IMR-90 (cell line): ENCODE measurements at regions not wholly inside any gene's neighbourhood (a gene's known extent, or its start where the extent isn't known, plus 50 kb on each side); places are given as distances from the start of the nearest gene placed in this dataset.

Experiments used
- ATAC-seq: fragments of 200-7000 bp; cut with Tn5 transposase; 2 replicates; pipeline ENCODE4 v1.9.1; 2020; ENCODE audit warnings: low read depth, mild to moderate bottlenecking, moderate library complexity
- BruUV-seq: library from RNA; stranded (reverse); fragments of 400-500 nt; replicated peaks from 2 replicates; lab custom pipeline; 2021; lab: Mats Ljungman, UMichigan
- CTCF ChIA-PET: fragments of 300-600 bp; formaldehyde crosslinking; extraction: SDS; loops from one replicate; lab custom pipeline; 2021; ENCODE audit warnings: antibody characterized with exemption; lab: Yijun Ruan, JAX
- POLR2A ChIA-PET: fragments of 300-600 bp; sonication (Branson Sonifier 250); formaldehyde crosslinking; loops from one replicate; lab custom pipeline; 2022; ENCODE audit warnings: antibody characterized with exemption; ENCODE audit not compliant: unreplicated experiment; lab: Charles Lee
- DNase-seq: peaks from one replicate; pipeline ENCODE4 v3.0.0; 2013
- H2AFZ ChIP-seq: replicated peaks from 2 replicates; pipeline ENCODE3; 2013; ENCODE audit warnings: low read length, mild to moderate bottlenecking; ENCODE audit not compliant: poor library complexity
- H2AK5ac ChIP-seq: 2 replicates; pipeline ENCODE4 v1.6.1; 2013; ENCODE audit warnings: low read depth, low read length, inconsistent platforms
- H2AK9ac ChIP-seq: replicated peaks from 2 replicates; pipeline ENCODE3; 2013; ENCODE audit warnings: mild to moderate bottlenecking, low read depth, low read length, moderate library complexity; ENCODE audit not compliant: poor library complexity
- H2BK120ac ChIP-seq: 2 replicates; pipeline ENCODE4 v1.6.1; 2013; ENCODE audit warnings: low read depth, low read length, inconsistent platforms
- H2BK15ac ChIP-seq: 3 replicates; pipeline ENCODE4 v1.6.1; 2013; ENCODE audit warnings: low read depth, low read length, inconsistent platforms
- H2BK20ac ChIP-seq: 2 replicates; pipeline ENCODE4 v1.6.1; 2013; ENCODE audit warnings: low read depth, mild to moderate bottlenecking, inconsistent platforms, low read length, moderate library complexity
- H2BK5ac ChIP-seq: 2 replicates; pipeline ENCODE4 v1.6.1; 2013; ENCODE audit warnings: mild to moderate bottlenecking, low read depth, low read length, inconsistent platforms; ENCODE audit not compliant: poor library complexity, severe bottlenecking
- H3K14ac ChIP-seq: replicated peaks from 2 replicates; pipeline ENCODE4 v1.6.1; 2013; ENCODE audit warnings: low read depth, low read length, inconsistent platforms
- H3K18ac ChIP-seq: 2 replicates; pipeline ENCODE4 v1.6.1; 2013; ENCODE audit warnings: low read depth, low read length, control low read depth
- H3K23ac ChIP-seq: 2 replicates; pipeline ENCODE4 v1.6.1; 2013; ENCODE audit warnings: low read depth, low read length, inconsistent platforms
- H3K27ac ChIP-seq: 2 replicates; pipeline ENCODE4 v1.5.1; 2013; ENCODE audit warnings: mild to moderate bottlenecking, control low read depth, low read length; ENCODE audit not compliant: insufficient read depth
- H3K27me3 ChIP-seq: 2 replicates; pipeline ENCODE4 v1.6.1; 2013; ENCODE audit warnings: low read length; ENCODE audit not compliant: control insufficient read depth, insufficient read depth
- H3K36me3 ChIP-seq: 2 replicates; pipeline ENCODE4 v1.6.1; 2013; ENCODE audit warnings: low read length, mixed read lengths; ENCODE audit not compliant: control insufficient read depth, insufficient read depth
- H3K4ac ChIP-seq: 2 replicates; pipeline ENCODE4 v1.6.1; 2013; ENCODE audit warnings: low read depth, low read length, inconsistent platforms
- H3K4me1 ChIP-seq: 2 replicates; pipeline ENCODE4 v1.6.1; 2013; ENCODE audit warnings: low read length, mixed read lengths; ENCODE audit not compliant: control insufficient read depth, insufficient read depth
- H3K4me2 ChIP-seq: 2 replicates; pipeline ENCODE4 v1.6.1; 2013; ENCODE audit warnings: low read depth, mild to moderate bottlenecking, control low read depth, low read length, moderate library complexity
- H3K4me3 ChIP-seq: 2 replicates; pipeline ENCODE4 v1.5.1; 2013; ENCODE audit warnings: low read depth, mild to moderate bottlenecking, control low read depth, low read length, moderate library complexity; ENCODE audit not compliant: insufficient read depth
- H3K56ac ChIP-seq: 2 replicates; pipeline ENCODE4 v1.6.1; 2013; ENCODE audit warnings: low read length, inconsistent platforms; ENCODE audit not compliant: insufficient read depth; ENCODE audit errors: extremely low read depth
- H3K79me1 ChIP-seq, 2 experiments: 2 replicates each; pipeline ENCODE4 v1.6.1; 2013; ENCODE audit warnings: low read length in 2 of 2, inconsistent platforms in 1 of 2, low read depth in 1 of 2
- H3K9ac ChIP-seq: 2 replicates; pipeline ENCODE4 v1.6.1; 2013; ENCODE audit warnings: low read depth, low read length, control low read depth
- H3K9me1 ChIP-seq: 2 replicates; pipeline ENCODE4 v1.6.1; 2013; ENCODE audit warnings: low read length, inconsistent platforms; ENCODE audit not compliant: insufficient read depth
- H3K9me3 ChIP-seq: 2 replicates; pipeline ENCODE4 v1.6.1; 2013; ENCODE audit warnings: low read length; ENCODE audit not compliant: control insufficient read depth, insufficient read depth
- H4K20me1 ChIP-seq: 2 replicates; pipeline ENCODE4 v1.6.1; 2013; ENCODE audit warnings: low read length, inconsistent platforms; ENCODE audit not compliant: insufficient read depth
- H4K5ac ChIP-seq: 2 replicates; pipeline ENCODE4 v1.6.1; 2013; ENCODE audit warnings: mild to moderate bottlenecking, low read depth, low read length, control low read depth
- H4K8ac ChIP-seq, 2 experiments: 2 replicates each; pipeline ENCODE4 v1.6.1; 2013; ENCODE audit warnings: low read depth in 2 of 2, low read length in 2 of 2, control low read depth in 1 of 2, inconsistent platforms in 1 of 2
- H4K91ac ChIP-seq: 2 replicates; pipeline ENCODE4 v1.6.1; 2013; ENCODE audit warnings: low read depth, low read length, inconsistent platforms; ENCODE audit not compliant: insufficient read depth
- BHLHE40 ChIP-seq: fragments of 150-350 bp; IDR thresholded peaks from 2 replicates; pipeline ENCODE4 v1.6.1; 2016; ENCODE audit warnings: mild to moderate bottlenecking, low read depth, low read length
- CEBPB ChIP-seq: IDR thresholded peaks from 2 replicates; pipeline ENCODE4 v1.6.1; 2012; ENCODE audit warnings: low read depth, low read length, improper control_type of control experiment
- ELK1 ChIP-seq: fragments of 150-350 bp; IDR thresholded peaks from 2 replicates; pipeline ENCODE4 v1.6.1; 2016; ENCODE audit warnings: low read depth, mild to moderate bottlenecking, low read length, moderate library complexity, borderline replicate concordance
- MAZ ChIP-seq: IDR thresholded peaks from 2 replicates; pipeline ENCODE4 v1.6.1; 2012; ENCODE audit warnings: low read depth, mild to moderate bottlenecking, low read length, improper control_type of control experiment, moderate library complexity, borderline replicate concordance
- NFE2L2 ChIP-seq: fragments of 150-350 bp; IDR thresholded peaks from 2 replicates; pipeline ENCODE4 v1.6.1; 2016; ENCODE audit warnings: low read depth, mild to moderate bottlenecking, low read length
- RCOR1 ChIP-seq: IDR thresholded peaks from 2 replicates; pipeline ENCODE4 v1.6.1; 2012; ENCODE audit warnings: mild to moderate bottlenecking, low read length, improper control_type of control experiment; ENCODE audit not compliant: insufficient replicate concordance
- RFX5 ChIP-seq: IDR thresholded peaks from 2 replicates; pipeline ENCODE4 v1.8.0; 2012; ENCODE audit warnings: low read depth, mild to moderate bottlenecking, low read length, moderate library complexity
- WGBS, 2 experiments: methylation state at CpG; one replicate each; pipeline versions ENCODE4 v1.1.5 to v1.1.7; 2013; ENCODE audit warnings: missing lambda C conversion rate in 2 of 2; ENCODE audit not compliant: insufficient read length in 1 of 2; ENCODE audit errors: extremely low coverage in 2 of 2; 5-methylcytosine and 5-hydroxymethylcytosine counted together
- dilution Hi-C: fragments of 300-500 bp; cut with HindIII; formaldehyde crosslinking; loops from one replicate; pipeline ENCODE4 v1.14.3; 2018; ENCODE audit warnings: low sequenced_read_pairs; ENCODE audit not compliant: unreplicated experiment
- in situ Hi-C: fragments of 300-500 bp; cut with MboI; formaldehyde crosslinking; loops from 3 replicates; pipeline ENCODE4 v1.14.3; 2019; ENCODE audit warnings: low sequenced_read_pairs, inconsistent platforms, mixed read lengths
- intact Hi-C: fragments of 100-400 bp; cut with micrococcal nuclease; formaldehyde crosslinking; loops from 2 replicates; pipeline ENCODE4 v1.10.0; 2022

GRCh38 chr5:68444833-68445232, 229.3 kb downstream of the PIK3R1 start:
- CTCF ChIA-PET: no interaction called here
- Histone ChIP-seq H3K79me1 (no peaks in the 10 kb centered on the region), H3K4me2 (no peak overlapping the region), H3K4me1 (no peaks in the 10 kb centered on the region; the same call in 1 of the 2 replicates), H2AK9ac (no peak overlapping the region), H3K9me3 (no peaks in the 10 kb centered on the region), H3K27me3 (no peaks in the 10 kb centered on the region), H2AFZ (no peak overlapping the region), H4K20me1 (no peaks in the 10 kb centered on the region), H4K5ac (no peak overlapping the region), H4K8ac (no peak overlapping the region), H3K27ac (no peak overlapping the region), H2AK5ac (no peak overlapping the region), H3K56ac (no peak overlapping the region), H3K14ac (no peak overlapping the region), H2BK5ac (no peak overlapping the region), H2BK20ac (no peak overlapping the region), H3K4me3 (no peak overlapping the region), H3K9me1 (no peaks in the 10 kb centered on the region), H3K36me3 (no peaks in the 10 kb centered on the region), H2BK15ac (no peak overlapping the region), H3K18ac (no peak overlapping the region), H3K4ac (no peak overlapping the region), H3K23ac (no peak overlapping the region), H3K9ac (no peak overlapping the region), H4K91ac (no peak overlapping the region), H2BK120ac (no peak overlapping the region)
- in situ Hi-C loops: no loop called here
- DNase-seq (no peak), ATAC-seq (no peak)
- dilution Hi-C loops: no loop called here
- no peak for TF ChIP-seq ELK1
- no peak for TF ChIP-seq CEBPB
- no peak for TF ChIP-seq MAZ
- no peak for TF ChIP-seq BHLHE40
- no peak for TF ChIP-seq RCOR1
- TF ChIP-seq RFX5: no peak
- no peak for TF ChIP-seq NFE2L2
- no CpG with 5 or more reads among the region's 5 CpGs for WGBS, 2 experiments
- no TSS peak for BruUV-seq
- intact Hi-C loops: no loop called here
- POLR2A ChIA-PET: no interaction called here
